Head of caudate nucleus (tissue), 42 donors: ENCODE measurements at regions not wholly inside any gene's neighbourhood (a gene's known extent, or its start where the extent isn't known, plus 50 kb on each side); places are given as distances from the start of the nearest gene placed in this dataset.
A peak's percentile ranks its signal among the peaks of the same experiment; 100 is the strongest.
"Not testable (repeated sequence)": the region's sequence is repeated elsewhere in the genome, so short reads cannot be mapped to it uniquely, and the experiment has no call there.

Experiments used
- DNase-seq, 42 donors: peaks; one replicate each; pipeline versions ENCODE4 v3.0.0 to v3.0.0-alpha.2; 2020 to 2021; ENCODE audit warnings: mixed read lengths in 7 of 42
- intact Hi-C: fragments of 100-400 bp; cut with DNase I; formaldehyde crosslinking; loops from one replicate; pipeline ENCODE4 v1.15.0; 2022

- intact Hi-C loops: no loop called here
- no peak for DNase-seq
Observed at GRCh38 chr20:22962567-22963439, 72.3 kb upstream of the SSTR4 start.

- no peak for DNase-seq
- intact Hi-C loops: no loop called here
Observed at GRCh38 chr20:22963581-22963980, 71.5 kb upstream of the SSTR4 start.

GRCh38 chr20:22966787-22967464 is 68.2 kb upstream of the SSTR4 start:
- intact Hi-C loops: no loop called here
- DNase-seq: no peak

GRCh38 chr20:22967706-22968105 is 67.4 kb upstream of the SSTR4 start:
- intact Hi-C loops, DNase-seq: not testable (repeated sequence)

GRCh38 chr20:22969031-22969430 is 66.1 kb upstream of the SSTR4 start:
- DNase-seq, intact Hi-C loops: not testable (repeated sequence)

- intact Hi-C loops, DNase-seq: not testable (repeated sequence)
Observed at GRCh38 chr20:22971077-22971476, 64.0 kb upstream of the SSTR4 start.

GRCh38 chr20:22974354-22974753 is 60.8 kb upstream of the SSTR4 start:
- no peak for DNase-seq
- intact Hi-C loops: no loop called here

GRCh38 chr20:22977047-22977785 is 57.9 kb upstream of the SSTR4 start:
- intact Hi-C loops: no loop called here
- DNase-seq: peak in 1 of 42 donors; percentile 35

- no peak for DNase-seq
Observed at GRCh38 chr20:22984008-22984407, 51.1 kb upstream of the SSTR4 start.

GRCh38 chr20:22984606-22985005 is 50.5 kb upstream of the SSTR4 start:
- intact Hi-C loops: no loop called here
- peak in 13 of 42 donors; percentile 13 to 51 (median 24) for DNase-seq

More at GRCh38 chr20:22984008-22984407, 51.1 kb upstream of the SSTR4 start:
- intact Hi-C loops: no loop called here

- peak in 1 of 42 donors; percentile 17 for DNase-seq
- intact Hi-C loops: no loop called here
Observed at GRCh38 chr20:22985239-22985778, 49.8 kb upstream of the SSTR4 start.
